Vagina (tissue), 2 donors: ENCODE measurements at regions not wholly inside any gene's neighbourhood (a gene's known extent, or its start where the extent isn't known, plus 50 kb on each side); places are given as distances from the start of the nearest gene placed in this dataset.

Experiments
- CTCF ChIP-seq, 3 experiments: fragments of 450-650 bp in 2 of 3; fragments of 200-600 bp in 1 of 3; sonication (generic) in 1 of 3; IDR thresholded peaks; one replicate each; pipeline ENCODE4 v1.5.1; 2017 to 2019; ENCODE audit warnings: antibody characterized with exemption in 3 of 3, mild to moderate bottlenecking in 2 of 3, moderate library complexity in 2 of 3
- POLR2A ChIP-seq, 2 donors: fragments of 450-650 bp; IDR thresholded peaks; one replicate each; pipeline ENCODE4 v1.6.1; 2017; ENCODE audit warnings: antibody characterized with exemption in 2 of 2, mild to moderate bottlenecking in 2 of 2, moderate library complexity in 2 of 2
- POLR2AphosphoS5 ChIP-seq, 2 donors: sonication (generic); formaldehyde crosslinking; IDR thresholded peaks; one replicate each; pipeline ENCODE4 v1.9.0; 2017; ENCODE audit warnings: antibody characterized with exemption in 2 of 2, mild to moderate bottlenecking in 2 of 2, low read depth in 1 of 2; ENCODE audit not compliant: insufficient read depth in 1 of 2

GRCh38 chr18:27277554-27277953 lies 92.4 kb upstream of the CHST9 start:
- TF ChIP-seq CTCF (IDR thresholded peaks at IDR 0.05) (no peak), POLR2AphosphoS5 (IDR thresholded peaks at IDR 0.05; ENCODE audit: insufficient read depth in 1 of 2, low read depth in 1 of 2) (no peak), POLR2A (IDR thresholded peaks at IDR 0.05) (no peak)
